Mesothelial cell of epicardium (in vitro differentiated cells): ENCODE measurements at regions not wholly inside any gene's neighbourhood (a gene's known extent, or its start where the extent isn't known, plus 50 kb on each side); places are given as distances from the start of the nearest gene placed in this dataset.

Experiments
- DNase-seq, 2 experiments: peaks; one replicate each; pipeline ENCODE4 v3.0.0; 2021; ENCODE audit warnings: low spot score in 2 of 2; ENCODE audit not compliant: unreplicated experiment in 2 of 2
- H3K27ac Mint-ChIP-seq: 2 replicates; pipeline ENCODE4 v1.8.0; 2021; ENCODE audit warnings: mixed read lengths
- H3K27me3 Mint-ChIP-seq: 2 replicates; pipeline ENCODE4 v1.8.0; 2021; ENCODE audit warnings: low read depth, mixed read lengths
- H3K36me3 Mint-ChIP-seq: 2 replicates; pipeline ENCODE4 v1.8.0; 2021; ENCODE audit warnings: mixed read lengths
- H3K4me1 Mint-ChIP-seq: 2 replicates; pipeline ENCODE4 v1.8.0; 2021; ENCODE audit warnings: mixed read lengths
- H3K4me3 Mint-ChIP-seq: 2 replicates; pipeline ENCODE4 v1.8.0; 2021; ENCODE audit warnings: mild to moderate bottlenecking, moderate library complexity, mixed read lengths
- H3K9me3 Mint-ChIP-seq: 2 replicates; pipeline ENCODE4 v1.8.0; 2021; ENCODE audit warnings: mixed read lengths
- TF ChIP-seq, protein P1 (sequence below): fragments of 200-600 bp; sonication (generic); IDR thresholded peaks from one replicate; pipeline ENCODE4 v1.5.0; 2021; ENCODE audit warnings: antibody characterized with exemption; ENCODE audit not compliant: unreplicated experiment

DNA sequence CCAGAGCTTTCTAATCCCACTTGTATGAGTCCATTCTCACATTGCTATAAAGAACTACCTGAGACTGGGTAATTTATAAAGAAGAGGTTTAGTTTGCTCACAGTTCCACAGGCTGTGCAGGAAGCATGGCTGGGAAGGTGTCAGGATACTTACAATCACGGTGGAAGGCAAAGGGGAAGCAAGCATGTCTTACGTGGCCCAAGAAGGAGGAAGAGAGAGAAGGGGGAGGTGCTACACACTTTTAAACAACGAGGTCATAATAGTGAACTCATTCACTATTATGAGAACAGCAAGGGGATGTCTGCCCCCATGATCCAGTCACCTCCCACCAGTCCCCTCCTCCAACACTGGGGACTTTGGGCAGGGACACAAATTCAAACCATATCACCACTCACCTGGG lies 67.8 kb downstream of the TTC32 start:
- Mint-ChIP-seq H3K36me3 (no peaks in the 10 kb centered on the region), H3K4me1 (peaks cover 5% of the 10 kb centered on the region), H3K27me3 (peaks cover 30% of the 10 kb centered on the region)

DNA sequence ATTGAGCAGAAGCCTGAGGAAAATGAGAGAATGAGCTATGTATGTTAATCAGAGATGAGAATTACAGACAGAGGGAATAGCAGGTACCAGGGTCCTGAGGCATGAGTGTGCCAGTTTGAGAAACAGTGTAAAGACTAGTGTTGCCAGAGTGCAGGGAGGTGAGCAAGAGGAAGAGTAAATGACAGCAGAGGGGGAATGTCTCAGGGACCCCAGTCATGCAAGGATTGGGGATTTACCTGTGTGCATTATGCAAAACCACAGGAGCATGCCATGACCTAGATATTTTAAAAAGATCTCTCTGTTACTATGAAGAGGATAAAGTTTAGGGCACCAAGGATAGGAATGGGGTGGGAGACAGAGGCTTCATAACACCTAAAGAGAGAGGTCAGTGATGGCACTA lies 72.1 kb downstream of the TTC32 start:
- H3K27me3 Mint-ChIP-seq, result peaks cover 29% of the 10 kb centered on the region
- no peak overlapping the region for H3K4me3 Mint-ChIP-seq
- DNase-seq, result no peak
- no peaks in the 10 kb centered on the region for H3K4me1 Mint-ChIP-seq
- no peaks in the 10 kb centered on the region for H3K36me3 Mint-ChIP-seq
- TF ChIP-seq, protein P1, sequence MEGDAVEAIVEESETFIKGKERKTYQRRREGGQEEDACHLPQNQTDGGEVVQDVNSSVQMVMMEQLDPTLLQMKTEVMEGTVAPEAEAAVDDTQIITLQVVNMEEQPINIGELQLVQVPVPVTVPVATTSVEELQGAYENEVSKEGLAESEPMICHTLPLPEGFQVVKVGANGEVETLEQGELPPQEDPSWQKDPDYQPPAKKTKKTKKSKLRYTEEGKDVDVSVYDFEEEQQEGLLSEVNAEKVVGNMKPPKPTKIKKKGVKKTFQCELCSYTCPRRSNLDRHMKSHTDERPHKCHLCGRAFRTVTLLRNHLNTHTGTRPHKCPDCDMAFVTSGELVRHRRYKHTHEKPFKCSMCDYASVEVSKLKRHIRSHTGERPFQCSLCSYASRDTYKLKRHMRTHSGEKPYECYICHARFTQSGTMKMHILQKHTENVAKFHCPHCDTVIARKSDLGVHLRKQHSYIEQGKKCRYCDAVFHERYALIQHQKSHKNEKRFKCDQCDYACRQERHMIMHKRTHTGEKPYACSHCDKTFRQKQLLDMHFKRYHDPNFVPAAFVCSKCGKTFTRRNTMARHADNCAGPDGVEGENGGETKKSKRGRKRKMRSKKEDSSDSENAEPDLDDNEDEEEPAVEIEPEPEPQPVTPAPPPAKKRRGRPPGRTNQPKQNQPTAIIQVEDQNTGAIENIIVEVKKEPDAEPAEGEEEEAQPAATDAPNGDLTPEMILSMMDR, result no peak
- peaks cover 9% of the 10 kb centered on the region for H3K9me3 Mint-ChIP-seq
- H3K27ac Mint-ChIP-seq, result no peak overlapping the region

More for the DNA sequence above, 67.8 kb downstream of the TTC32 start:
- H3K9me3 Mint-ChIP-seq, result no peaks in the 10 kb centered on the region
- no peak overlapping the region for H3K27ac Mint-ChIP-seq
- TF ChIP-seq, protein P1, result no peak
- no peak for DNase-seq
- no peak overlapping the region for H3K4me3 Mint-ChIP-seq

DNA sequence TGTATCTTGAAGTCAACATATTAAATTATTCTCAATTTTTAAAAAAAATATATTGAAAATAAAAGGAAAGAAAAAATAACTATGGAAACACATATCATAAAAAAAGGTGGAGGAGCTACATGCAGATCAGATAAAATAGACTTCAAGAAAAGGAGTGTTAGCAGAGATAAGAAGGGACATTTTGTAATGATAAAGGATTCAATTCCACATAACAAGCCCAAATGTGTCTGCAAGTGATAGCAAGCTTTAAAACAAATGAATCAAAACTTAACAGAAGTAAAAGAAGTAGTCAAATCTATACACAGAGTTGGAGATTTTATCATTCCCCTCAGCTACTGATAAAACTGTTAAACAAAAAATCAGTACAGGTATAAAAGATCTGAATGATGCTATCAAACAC lies 74.9 kb downstream of the TTC32 start:
- TF ChIP-seq, protein P1, result no peak
- Mint-ChIP-seq H3K4me1 (no peaks in the 10 kb centered on the region), H3K36me3 (no peaks in the 10 kb centered on the region), H3K4me3 (no peak overlapping the region), H3K27me3 (peaks cover 29% of the 10 kb centered on the region), H3K9me3 (peaks cover 15% of the 10 kb centered on the region), H3K27ac (no peak overlapping the region)
- no peak for DNase-seq

DNA sequence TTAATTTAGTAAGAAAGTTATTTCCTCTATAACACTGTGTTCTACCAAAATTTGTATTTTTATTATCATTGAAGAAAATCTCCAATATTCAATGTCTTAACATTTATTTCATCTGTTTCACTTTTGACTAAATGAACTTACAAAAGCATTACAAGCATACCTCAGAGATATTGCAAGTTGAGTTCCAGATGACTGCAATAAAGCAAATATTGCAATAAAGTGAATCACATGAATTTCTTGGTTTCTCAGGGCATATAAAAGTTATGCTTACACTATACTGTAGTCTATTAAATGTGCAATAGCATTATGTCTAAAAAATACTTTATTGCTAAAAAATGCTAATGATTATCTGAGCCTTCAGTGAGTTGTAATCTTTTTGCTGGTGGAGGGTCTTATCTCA lies 78.3 kb downstream of the TTC32 start:
- H3K27ac Mint-ChIP-seq, result no peak overlapping the region
- H3K4me1 Mint-ChIP-seq, result peaks cover 6% of the 10 kb centered on the region
- DNase-seq, result no peak
- H3K4me3 Mint-ChIP-seq, result no peak overlapping the region
- peaks cover 14% of the 10 kb centered on the region for H3K27me3 Mint-ChIP-seq
- TF ChIP-seq, protein P1, result no peak
- H3K9me3 Mint-ChIP-seq, result peaks cover 15% of the 10 kb centered on the region
- H3K36me3 Mint-ChIP-seq, result no peaks in the 10 kb centered on the region

DNA sequence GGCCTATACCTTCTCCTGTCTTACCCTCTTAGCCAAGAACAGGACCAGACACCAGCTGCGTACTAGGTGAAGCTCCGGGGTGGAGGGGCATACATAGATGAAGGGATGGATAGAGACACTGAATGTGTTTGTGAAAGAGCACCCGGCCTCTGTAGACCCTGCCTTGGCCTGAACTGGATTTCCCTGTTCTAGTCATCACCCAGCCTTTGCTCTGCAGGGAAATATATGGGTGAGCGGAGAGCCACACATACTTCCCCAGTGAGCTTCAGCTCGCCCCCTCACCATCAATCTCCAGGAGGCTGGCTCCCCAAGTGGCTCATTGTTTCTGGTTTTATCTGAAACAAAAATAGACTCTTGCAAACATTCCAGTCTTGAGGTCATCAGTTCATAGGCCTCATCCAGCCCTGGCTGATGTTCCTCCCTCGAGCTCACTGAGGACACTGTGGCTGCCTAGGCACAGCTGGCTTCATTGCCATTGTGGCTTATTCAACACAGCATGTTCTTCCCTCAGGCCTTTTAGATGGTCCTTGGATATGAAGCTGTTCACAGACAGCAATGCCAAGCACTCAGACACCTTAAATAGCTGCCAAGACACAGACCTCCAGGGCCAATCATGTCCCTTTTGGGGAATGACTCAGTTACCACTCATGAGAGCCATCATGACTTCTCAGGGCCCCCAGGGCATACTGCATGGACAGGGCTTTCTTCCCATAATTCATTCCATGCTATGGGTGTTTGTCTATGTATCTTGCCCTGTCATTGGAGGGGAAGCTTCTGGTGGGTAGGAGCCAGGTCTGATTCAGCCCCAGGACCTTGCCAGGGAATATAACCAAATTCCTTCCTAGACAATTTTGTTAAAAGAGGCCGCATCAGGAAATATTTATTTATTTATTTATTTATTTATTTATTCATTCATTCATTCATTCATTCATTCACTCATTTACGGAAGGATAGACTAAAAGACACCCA lies 82.4 kb downstream of the TTC32 start:
- no peaks in the 10 kb centered on the region for H3K36me3 Mint-ChIP-seq

More for the DNA sequence above, 82.4 kb downstream of the TTC32 start:
- no peak overlapping the region for H3K4me3 Mint-ChIP-seq
- H3K4me1 Mint-ChIP-seq, result peaks cover 6% of the 10 kb centered on the region
- H3K9me3 Mint-ChIP-seq, result peaks cover 3% of the 10 kb centered on the region
- no peak for DNase-seq
- no peak overlapping the region for H3K27ac Mint-ChIP-seq
- TF ChIP-seq, protein P1, result no peak
- no peaks in the 10 kb centered on the region for H3K27me3 Mint-ChIP-seq
